HepG2 (cell line): ENCODE measurements at regions not wholly inside any gene's neighbourhood (a gene's known extent, or its start where the extent isn't known, plus 50 kb on each side); places are given as distances from the start of the nearest gene placed in this dataset.
"Not testable (repeated sequence)": the region's sequence is repeated elsewhere in the genome, so short reads cannot be mapped to it uniquely, and the experiment has no call there.

Experiments used
- ATAC-seq: fragments of 200-7000 bp; cut with Tn5 transposase; 3 replicates; pipeline ENCODE4 v1.9.1; 2020; ENCODE audit warnings: mild to moderate bottlenecking, moderate library complexity
- BruUV-seq: library from RNA; stranded (reverse); fragments of 400-500 nt; replicated peaks from 2 replicates; lab custom pipeline; 2021; lab: Mats Ljungman, UMichigan
- CTCF ChIA-PET: fragments of 300-600 bp; formaldehyde crosslinking; extraction: SDS; loops from one replicate; lab custom pipeline; 2021; ENCODE audit warnings: low total read pairs, inconsistent platforms, low intra/inter-chr PET ratio; lab: Yijun Ruan, JAX
- POLR2A ChIA-PET: fragments of 350-600 bp; sonication (Branson Sonifier 250); formaldehyde crosslinking; loops from one replicate; lab custom pipeline; 2020; ENCODE audit warnings: antibody characterized with exemption, inconsistent platforms; lab: Yijun Ruan, JAX
- DNase-seq: peaks from one replicate; pipeline ENCODE4 v3.0.0-alpha.2; 2015; ENCODE audit warnings: low spot score
- FAIRE-seq: peaks from 3 replicates; lab custom pipeline; 2011; peaks lifted over from hg19 to GRCh38; lab: Jason Lieb, UNC
- H2AFZ ChIP-seq: one replicate; pipeline ENCODE4 v1.6.1; 2011; ENCODE audit warnings: low read length, inconsistent platforms
- H3K27ac ChIP-seq: fragments of 300-600 bp; 3 replicates; pipeline ENCODE4 v1.8.0; 2011; ENCODE audit warnings: mixed run types, mild to moderate bottlenecking, mixed read lengths, low read length, inconsistent platforms; ENCODE audit not compliant: insufficient read depth; ENCODE audit errors: extremely low read length
- H3K27me3 ChIP-seq, 2 experiments: fragments of 200-600 bp in 1 of 2; 2 replicates in 1 of 2; 3 replicates in 1 of 2; pipeline versions ENCODE4 v1.6.0 to v1.8.0; 2011; ENCODE audit warnings: low read length in 2 of 2, mild to moderate bottlenecking in 2 of 2, moderate library complexity in 2 of 2, inconsistent platforms in 1 of 2; ENCODE audit not compliant: insufficient read depth in 2 of 2, control insufficient read depth in 1 of 2
- H3K36me3 ChIP-seq, 2 experiments: fragments of 200-600 bp in 1 of 2; replicated peaks in 1 of 2; 2 replicates in 1 of 2; 3 replicates in 1 of 2; pipeline versions ENCODE4 v1.5.1 to v1.8.0; 2011; ENCODE audit warnings: low read length in 2 of 2, inconsistent platforms in 1 of 2; ENCODE audit not compliant: insufficient read depth in 2 of 2, control insufficient read depth in 1 of 2
- H3K4me1 ChIP-seq: 2 replicates; pipeline ENCODE4 v1.5.1; 2012; ENCODE audit warnings: low read length, inconsistent platforms; ENCODE audit not compliant: insufficient read depth
- H3K4me2 ChIP-seq: 2 replicates; pipeline ENCODE4 v1.6.0; 2011; ENCODE audit warnings: low read depth, low read length, inconsistent platforms
- H3K4me3 ChIP-seq, 3 experiments: fragments of 200-600 bp in 1 of 3; sonication (generic), shearing (Covaris generic) in 1 of 3; replicated peaks in 1 of 3; 2 replicates each; pipeline ENCODE4 v1.5.1; 2011 to 2016; ENCODE audit warnings: low read length in 3 of 3, inconsistent platforms in 2 of 3, low read depth in 2 of 3, mild to moderate bottlenecking in 2 of 3, control low read depth in 1 of 3, mixed read lengths in 1 of 3; ENCODE audit not compliant: insufficient read depth in 1 of 3
- H3K79me2 ChIP-seq: one replicate; pipeline ENCODE4 v1.6.1; 2011; ENCODE audit warnings: low read length, inconsistent platforms; ENCODE audit not compliant: insufficient read depth
- H3K9ac ChIP-seq: 2 replicates; pipeline ENCODE4 v1.6.0; 2011; ENCODE audit warnings: mild to moderate bottlenecking, low read depth, low read length, inconsistent platforms; ENCODE audit not compliant: insufficient read depth
- H3K9me3 ChIP-seq: 2 replicates; pipeline ENCODE4 v1.5.1; 2012; ENCODE audit warnings: mild to moderate bottlenecking, low read length
- H4K20me1 ChIP-seq: 2 replicates; pipeline ENCODE4 v1.6.0; 2011; ENCODE audit warnings: inconsistent platforms, mild to moderate bottlenecking, low read length, moderate library complexity; ENCODE audit not compliant: insufficient read depth
- FOXA1 ChIP-seq, 2 experiments: fragments of 450-650 bp in 1 of 2; sonication (generic) in 1 of 2; formaldehyde crosslinking in 1 of 2; IDR thresholded peaks; 2 replicates each; pipeline versions ENCODE4 v1.4.0 to v1.6.1; 2016 to 2020; ENCODE audit warnings: missing genetic modification reagents in 1 of 2
- FOXM1 ChIP-seq: sonication (generic); formaldehyde crosslinking; IDR thresholded peaks from 2 replicates; pipeline ENCODE4 v1.5.0; 2020; ENCODE audit warnings: missing genetic modification reagents
- FOXP4 ChIP-seq: sonication (generic); formaldehyde crosslinking; IDR thresholded peaks from 2 replicates; pipeline ENCODE4 v1.4.0; 2020; ENCODE audit warnings: missing genetic modification reagents
- KAT2B ChIP-seq: fragments of 150-350 bp; IDR thresholded peaks from 2 replicates; pipeline ENCODE4 v1.6.1; 2014; ENCODE audit warnings: low read depth, low read length, borderline replicate concordance
- NR2F6 ChIP-seq, 2 experiments: IDR thresholded peaks; 2 replicates each; pipeline ENCODE4 v1.6.1; 2016; ENCODE audit warnings: antibody characterized with exemption in 1 of 2, mild to moderate bottlenecking in 1 of 2
- ZBTB4 ChIP-seq: sonication (generic); formaldehyde crosslinking; IDR thresholded peaks from 2 replicates; pipeline ENCODE4 v1.4.0; 2020; ENCODE audit warnings: missing genetic modification reagents, mild to moderate bottlenecking, borderline replicate concordance
- ZNF121 ChIP-seq: sonication (generic); formaldehyde crosslinking; IDR thresholded peaks from 2 replicates; pipeline ENCODE4 v1.5.0; 2020; ENCODE audit warnings: mild to moderate bottlenecking, missing genetic modification reagents
- ZNF607 ChIP-seq: sonication (generic); formaldehyde crosslinking; IDR thresholded peaks from 2 replicates; pipeline ENCODE4 v1.5.1; 2020; ENCODE audit warnings: missing genetic modification reagents, mild to moderate bottlenecking, borderline replicate concordance
- WGBS: methylation state at CpG from one replicate; pipeline ENCODE4 v1.1.6; 2017; ENCODE audit warnings: low lambda C conversion rate; 5-methylcytosine and 5-hydroxymethylcytosine counted together
- in situ Hi-C: cut with HindIII; loops from 2 replicates; pipeline ENCODE4 v1.10.0; 2017; ENCODE audit warnings: low pct_unique_long_range_greater_than_20kb; ENCODE audit not compliant: extremely low pct_ligation_motif_present
- intact Hi-C: fragments of 100-400 bp; cut with micrococcal nuclease; formaldehyde crosslinking; loops from one replicate; pipeline ENCODE4 v1.10.0; 2022; ENCODE audit not compliant: unreplicated experiment

- TF ChIP-seq ZBTB4 (CRISPR knock-in tag) (no peak), NR2F6 (IDR thresholded peaks at IDR 0.05) (no peak), NR2F6 (CRISPR knock-in tag; IDR thresholded peaks at IDR 0.05) (no peak), FOXA1 (IDR thresholded peaks at IDR 0.05) (no peak), FOXA1 (CRISPR knock-in tag; IDR thresholded peaks at IDR 0.05) (no peak), ZNF121 (CRISPR knock-in tag) (no peak), KAT2B (no peak), FOXP4 (CRISPR knock-in tag) (no peak), FOXM1 (CRISPR knock-in tag) (no peak), ZNF607 (no peak)
Observed at GRCh38 chr15:81776976-81777375, 268.8 kb downstream of the MEX3B start (continued).

- CTCF ChIA-PET, H3K27ac ChIP-seq, H3K4me3 ChIP-seq, DNase-seq, H3K9me3 ChIP-seq, BruUV-seq, H4K20me1 ChIP-seq, FAIRE-seq, H3K4me2 ChIP-seq, H3K27me3 ChIP-seq, intact Hi-C loops, H3K36me3 ChIP-seq, POLR2A ChIA-PET, in situ Hi-C loops, H3K4me1 ChIP-seq, H2AFZ ChIP-seq, H3K9ac ChIP-seq, ATAC-seq, H3K79me2 ChIP-seq: not testable (repeated sequence)
- WGBS = 50% methylated on average over 4 of the region's 4 CpGs
Observed at GRCh38 chr15:81775779-81776178, 270.0 kb downstream of the MEX3B start.
